ENCODE measurements at regions not wholly inside any gene's neighbourhood (a gene's known extent, or its start where the extent isn't known, plus 50 kb on each side); places are given as distances from the start of the nearest gene placed in this dataset.

- TF ChIP-seq CTCF (IDR thresholded peaks at IDR 0.05) (no peak), POLR2A (IDR thresholded peaks at IDR 0.05) (no peak)
Measured at GRCh38 chr3:66931699-66932098, 66.4 kb upstream of the KBTBD8 start.

Data from heart left ventricle (tissue), 13 donors.